ENCODE measurements at regions not wholly inside any gene's neighbourhood (a gene's known extent, or its start where the extent isn't known, plus 50 kb on each side); places are given as distances from the start of the nearest gene placed in this dataset.

- TF ChIP-seq FOS (IDR thresholded peaks at IDR 0.05; ENCODE audit: borderline replicate concordance, insufficient read depth, low read length) (no peak), CTCF (IDR thresholded peaks at IDR 0.05; ENCODE audit: extremely low read depth in 1 of 2, insufficient read depth in 1 of 2, low read depth in 1 of 2, low read length in 2 of 2) (no peak), EZH2 (IDR thresholded peaks at IDR 0.05; ENCODE audit: borderline replicate concordance, low read depth, low read length, severe bottlenecking) (no peak), GATA2 (IDR thresholded peaks at IDR 0.05; ENCODE audit: insufficient read depth, insufficient read length, low read depth, low read length) (no peak), POLR2AphosphoS5 (IDR thresholded peaks at IDR 0.05; ENCODE audit: insufficient read depth, low read depth, low read length) (no peak), MYC (IDR thresholded peaks at IDR 0.05; ENCODE audit: low read depth, low read length) (no peak)
- TF ChIP-seq, protein P1, sequence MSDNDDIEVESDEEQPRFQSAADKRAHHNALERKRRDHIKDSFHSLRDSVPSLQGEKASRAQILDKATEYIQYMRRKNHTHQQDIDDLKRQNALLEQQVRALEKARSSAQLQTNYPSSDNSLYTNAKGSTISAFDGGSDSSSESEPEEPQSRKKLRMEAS (IDR thresholded peaks at IDR 0.05; ENCODE audit: insufficient read depth, insufficient read length): no peak
Measured at GRCh38 chr5:142501890-142502289, 177.1 kb upstream of the SPRY4 start.
